ENCODE measurements at regions not wholly inside any gene's neighbourhood (a gene's known extent, or its start where the extent isn't known, plus 50 kb on each side); places are given as distances from the start of the nearest gene placed in this dataset.

GRCh38 chr3:31290046-31290445, 242.7 kb upstream of the STT3B start:
- no peak for TF ChIP-seq ZMAT3 (CRISPR knock-in tag; conservative IDR thresholded peaks at IDR 0.05)
- no peak for TF ChIP-seq BRF2 (CRISPR knock-in tag; IDR thresholded peaks at IDR 0.05)

All from HepG2 (cell line).